GM12873 (cell line): ENCODE measurements at regions not wholly inside any gene's neighbourhood (a gene's known extent, or its start where the extent isn't known, plus 50 kb on each side); places are given as distances from the start of the nearest gene placed in this dataset.

ENCODE experiments used
- CTCF ChIP-seq: IDR thresholded peaks from 2 replicates; pipeline ENCODE4 v1.5.1; 2012; ENCODE audit warnings: low read depth, mild to moderate bottlenecking, moderate library complexity, low read length, control low read depth; ENCODE audit not compliant: insufficient read depth; ENCODE audit errors: missing control alignments

- TF ChIP-seq CTCF, result no peak
Observed at GRCh38 chr16:65546353-65546791, 424.5 kb upstream of the CDH11 start.

GRCh38 chr16:65545413-65545956 is 423.6 kb upstream of the CDH11 start:
- no peak for TF ChIP-seq CTCF

DNA sequence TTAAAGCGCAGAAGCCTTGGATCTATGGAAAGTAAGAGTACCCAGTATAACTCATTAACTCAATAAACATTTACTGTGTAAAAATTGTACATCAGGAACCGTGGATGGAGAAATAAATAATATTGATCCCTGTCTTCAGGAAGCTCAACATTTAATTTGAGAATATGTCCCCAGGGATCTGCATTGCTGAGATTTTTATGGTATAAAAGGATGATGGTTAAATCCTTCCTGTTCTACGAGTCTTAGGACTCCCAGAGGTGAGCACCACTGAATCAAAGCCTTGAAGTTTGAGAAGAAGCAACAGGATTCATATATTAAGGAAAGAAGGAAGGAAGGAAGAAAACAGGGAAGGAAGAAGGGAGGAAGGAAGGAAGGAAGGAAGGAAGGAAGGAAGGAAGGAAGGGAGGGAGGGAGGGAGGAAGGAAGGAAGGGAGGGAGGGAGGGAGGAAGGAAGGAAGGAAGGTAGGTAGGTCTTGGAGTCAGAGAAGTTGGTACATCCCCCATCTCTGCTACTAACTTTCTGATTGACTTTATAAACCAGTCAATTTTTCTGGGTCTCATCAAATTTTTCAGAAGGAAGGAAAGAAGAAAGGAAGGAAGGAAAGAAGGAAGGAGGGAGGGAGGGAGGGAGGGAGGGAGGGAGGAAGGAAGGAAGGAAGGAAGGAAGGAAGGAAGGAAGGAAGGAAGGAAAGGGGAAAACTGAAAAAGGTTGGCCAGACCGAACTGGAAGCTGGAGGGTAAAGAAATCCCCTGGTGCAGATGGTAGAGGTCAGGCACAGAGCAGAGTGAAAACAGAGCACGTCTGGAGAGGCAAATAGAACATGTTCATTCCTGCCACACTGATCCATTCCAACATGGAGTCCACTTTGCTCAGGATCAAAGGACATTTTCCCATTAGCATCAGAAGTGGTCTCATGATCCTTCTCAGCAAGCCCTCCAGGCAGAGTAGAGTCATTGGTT is 422.2 kb upstream of the CDH11 start:
- no peak for TF ChIP-seq CTCF

- TF ChIP-seq CTCF, result no peak
Observed at GRCh38 chr16:65541646-65542045, 419.8 kb upstream of the CDH11 start.

DNA sequence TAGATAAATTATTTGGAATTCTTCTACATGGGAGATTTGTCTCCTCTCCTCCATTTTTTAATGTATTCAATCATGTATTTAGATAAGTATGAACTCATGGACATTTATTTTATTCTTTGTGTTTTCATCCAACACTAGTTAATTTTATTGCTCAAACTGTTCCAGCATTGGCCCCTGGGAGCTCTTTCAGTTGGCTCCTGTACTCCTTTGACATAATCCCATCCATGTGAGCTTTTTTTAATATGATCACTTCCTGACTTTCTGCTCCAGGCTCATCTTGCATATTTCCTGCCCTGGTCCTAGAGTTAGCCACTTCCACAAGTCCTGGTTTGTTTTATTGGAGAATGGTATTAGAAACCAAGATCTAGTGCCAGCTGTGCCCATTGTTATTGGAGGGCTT is 419.0 kb upstream of the CDH11 start:
- no peak for TF ChIP-seq CTCF

- TF ChIP-seq CTCF, result no peak
Observed at GRCh38 chr16:65538976-65539375, 417.1 kb upstream of the CDH11 start.

DNA sequence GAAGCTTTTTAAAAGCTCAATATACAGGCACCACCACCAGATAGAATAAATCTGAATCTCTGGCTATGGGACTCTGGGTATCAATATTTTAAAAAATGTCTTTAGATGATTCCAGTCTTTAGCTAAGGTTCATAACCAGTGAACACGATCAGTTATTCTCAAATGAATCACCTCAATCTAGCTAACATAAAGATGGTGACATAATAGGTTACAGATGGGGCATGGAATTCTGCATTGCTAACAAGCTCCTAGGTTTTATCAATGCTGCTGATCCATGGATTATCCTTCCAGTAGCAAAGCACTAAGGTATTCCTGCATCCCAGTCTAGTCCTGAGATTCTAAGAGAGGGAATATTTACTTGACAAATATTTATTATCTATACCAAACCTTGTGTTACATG is 415.5 kb upstream of the CDH11 start:
- TF ChIP-seq CTCF, result no peak
